ENCODE measurements at regions not wholly inside any gene's neighbourhood (a gene's known extent, or its start where the extent isn't known, plus 50 kb on each side); places are given as distances from the start of the nearest gene placed in this dataset.

DNA sequence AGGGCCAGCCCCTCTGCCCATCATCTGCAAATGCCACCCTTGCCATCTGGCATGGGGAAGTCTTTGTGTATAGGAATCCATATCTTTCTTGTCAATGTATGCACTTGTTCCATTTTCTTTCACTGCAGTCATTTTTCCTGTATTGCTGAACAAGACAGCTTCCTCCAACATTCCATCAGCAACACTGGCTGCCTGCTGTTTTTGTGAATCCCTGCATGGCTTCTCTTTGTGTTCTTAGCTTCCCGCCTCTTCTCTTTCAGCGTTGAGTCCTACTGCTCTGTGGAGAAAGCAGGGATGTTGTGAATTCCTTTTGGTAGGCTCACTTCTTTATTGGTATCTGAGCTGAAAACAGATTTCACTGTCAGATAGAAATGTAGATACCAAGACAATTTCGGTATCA, 150.0 kb downstream of the LPIN1 start:
- Histone ChIP-seq H3K27ac (ENCODE audit: control insufficient read depth, insufficient read depth, low read length) (no peak overlapping the region), H2AFZ (ENCODE audit: control insufficient read depth, low read length) (no peak overlapping the region), H3K9me1 (ENCODE audit: control insufficient read depth, extremely low read depth, insufficient read depth, low read length) (no peaks in the 10 kb centered on the region), H3K36me3 (ENCODE audit: control insufficient read depth in 2 of 2, extremely low read depth in 1 of 2, insufficient read depth in 2 of 2, low read length in 2 of 2) (no peaks in the 10 kb centered on the region), H3K4me1 (ENCODE audit: control insufficient read depth, extremely low read depth, insufficient read depth, low read length) (peaks cover 4% of the 10 kb centered on the region), H3K4me3 (ENCODE audit: control insufficient read depth in 2 of 3, extremely low read depth in 1 of 3, insufficient read depth in 2 of 3, low read depth in 1 of 3, low read length in 3 of 3) (no peak overlapping the region), H3K27me3 (ENCODE audit: control insufficient read depth, extremely low read depth, insufficient read depth, low read length) (no peaks in the 10 kb centered on the region), H3K4me2 (ENCODE audit: control insufficient read depth, extremely low read depth, insufficient read depth, low read depth, low read length) (no peak overlapping the region), H3K9me3 (ENCODE audit: control insufficient read depth, low read depth, low read length) (no peaks in the 10 kb centered on the region), H4K20me1 (ENCODE audit: control insufficient read depth, extremely low read depth, insufficient read depth, low read length) (no peaks in the 10 kb centered on the region), H3K9ac (ENCODE audit: control insufficient read depth, extremely low read depth, insufficient read depth, low read length) (no peak overlapping the region), H3K79me2 (ENCODE audit: control insufficient read depth, insufficient read depth, low read length) (no peaks in the 10 kb centered on the region)
- DNase-seq (ENCODE audit: low read depth, low spot score) = no peak
- no peak for FAIRE-seq
- dilution Hi-C loops (cut with MboI; ENCODE audit: extremely low pct_ligation_motif_present, low sequenced_read_pairs) = no loop called here
- TF ChIP-seq CTCF (optimal IDR thresholded peaks at IDR 0.05 in 1 of 3, IDR thresholded peaks at IDR 0.05 in 1 of 3, conservative IDR thresholded peaks at IDR 0.05 in 1 of 3; ENCODE audit: extremely low read depth in 1 of 3, insufficient read depth in 2 of 3, low read length in 3 of 3) (no peak), EZH2 (IDR thresholded peaks at IDR 0.05; ENCODE audit: low read length) (no peak)

DNA sequence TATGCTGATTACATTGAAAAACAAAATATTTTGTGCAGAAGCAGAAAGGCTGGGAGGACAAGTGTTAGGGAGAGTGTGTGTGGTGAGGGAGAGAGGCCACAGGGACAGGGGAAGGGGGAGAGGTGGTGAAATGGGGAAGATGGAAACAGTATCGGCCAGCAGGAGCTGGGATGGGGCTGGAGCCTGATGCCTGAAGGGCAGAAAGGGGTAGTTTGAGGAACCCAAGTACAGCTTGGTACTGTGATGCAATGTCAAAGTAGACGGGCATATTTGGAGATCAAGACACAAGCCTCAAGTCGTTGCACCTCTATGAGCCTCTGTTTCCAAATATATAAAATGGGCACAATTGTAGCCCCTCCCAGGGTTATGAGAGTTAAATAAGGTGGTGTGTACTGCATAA, 152.1 kb downstream of the LPIN1 start:
- H4K20me1 ChIP-seq (ENCODE audit: control insufficient read depth, extremely low read depth, insufficient read depth, low read length) = no peaks in the 10 kb centered on the region
- no peak overlapping the region for H3K27ac ChIP-seq (ENCODE audit: control insufficient read depth, insufficient read depth, low read length)
- H3K4me1 ChIP-seq (ENCODE audit: control insufficient read depth, extremely low read depth, insufficient read depth, low read length) = peaks cover 4% of the 10 kb centered on the region
- H3K4me3 ChIP-seq (ENCODE audit: control insufficient read depth in 2 of 3, extremely low read depth in 1 of 3, insufficient read depth in 2 of 3, low read depth in 1 of 3, low read length in 3 of 3) = no peak overlapping the region
- no peaks in the 10 kb centered on the region for H3K27me3 ChIP-seq (ENCODE audit: control insufficient read depth, extremely low read depth, insufficient read depth, low read length)
- H3K4me2 ChIP-seq (ENCODE audit: control insufficient read depth, extremely low read depth, insufficient read depth, low read depth, low read length) = no peak overlapping the region
- TF ChIP-seq CTCF (optimal IDR thresholded peaks at IDR 0.05 in 1 of 3, IDR thresholded peaks at IDR 0.05 in 1 of 3, conservative IDR thresholded peaks at IDR 0.05 in 1 of 3; ENCODE audit: extremely low read depth in 1 of 3, insufficient read depth in 2 of 3, low read length in 3 of 3) (no peak), EZH2 (IDR thresholded peaks at IDR 0.05; ENCODE audit: low read length) (no peak)
- no peak overlapping the region for H2AFZ ChIP-seq (ENCODE audit: control insufficient read depth, low read length)
- H3K9me1 ChIP-seq (ENCODE audit: control insufficient read depth, extremely low read depth, insufficient read depth, low read length) = no peaks in the 10 kb centered on the region
- no peak for DNase-seq (ENCODE audit: low read depth, low spot score)
- H3K36me3 ChIP-seq (ENCODE audit: control insufficient read depth in 2 of 2, extremely low read depth in 1 of 2, insufficient read depth in 2 of 2, low read length in 2 of 2) = no peaks in the 10 kb centered on the region
- no peak for FAIRE-seq
- H3K9me3 ChIP-seq (ENCODE audit: control insufficient read depth, low read depth, low read length) = no peaks in the 10 kb centered on the region
- dilution Hi-C loops (cut with MboI; ENCODE audit: extremely low pct_ligation_motif_present, low sequenced_read_pairs) = no loop called here
- H3K9ac ChIP-seq (ENCODE audit: control insufficient read depth, extremely low read depth, insufficient read depth, low read length) = no peak overlapping the region
- H3K79me2 ChIP-seq (ENCODE audit: control insufficient read depth, insufficient read depth, low read length) = no peaks in the 10 kb centered on the region
